ENCODE measurements at regions not wholly inside any gene's neighbourhood (a gene's known extent, or its start where the extent isn't known, plus 50 kb on each side); places are given as distances from the start of the nearest gene placed in this dataset.

DNA sequence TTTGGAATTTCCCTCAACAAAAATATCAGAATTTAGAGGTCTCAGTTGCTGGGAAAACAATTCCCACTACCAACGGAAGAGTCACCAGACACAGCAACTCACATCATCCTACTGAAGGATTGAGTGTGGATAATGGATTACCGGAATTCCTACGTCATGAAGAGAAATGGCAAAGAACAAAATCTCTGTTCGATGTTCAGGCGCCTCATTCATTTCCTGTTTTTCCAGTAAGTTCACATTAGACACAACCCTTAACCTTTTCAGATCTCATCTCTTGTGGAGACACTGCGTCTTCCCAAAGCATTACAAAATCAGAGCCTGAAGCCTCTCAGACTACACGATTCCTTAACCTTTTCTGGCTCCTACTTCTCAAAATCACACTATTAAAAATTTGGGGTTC lies 58.5 kb upstream of the CPEB2 start:
- TF ChIP-seq, protein P1, sequence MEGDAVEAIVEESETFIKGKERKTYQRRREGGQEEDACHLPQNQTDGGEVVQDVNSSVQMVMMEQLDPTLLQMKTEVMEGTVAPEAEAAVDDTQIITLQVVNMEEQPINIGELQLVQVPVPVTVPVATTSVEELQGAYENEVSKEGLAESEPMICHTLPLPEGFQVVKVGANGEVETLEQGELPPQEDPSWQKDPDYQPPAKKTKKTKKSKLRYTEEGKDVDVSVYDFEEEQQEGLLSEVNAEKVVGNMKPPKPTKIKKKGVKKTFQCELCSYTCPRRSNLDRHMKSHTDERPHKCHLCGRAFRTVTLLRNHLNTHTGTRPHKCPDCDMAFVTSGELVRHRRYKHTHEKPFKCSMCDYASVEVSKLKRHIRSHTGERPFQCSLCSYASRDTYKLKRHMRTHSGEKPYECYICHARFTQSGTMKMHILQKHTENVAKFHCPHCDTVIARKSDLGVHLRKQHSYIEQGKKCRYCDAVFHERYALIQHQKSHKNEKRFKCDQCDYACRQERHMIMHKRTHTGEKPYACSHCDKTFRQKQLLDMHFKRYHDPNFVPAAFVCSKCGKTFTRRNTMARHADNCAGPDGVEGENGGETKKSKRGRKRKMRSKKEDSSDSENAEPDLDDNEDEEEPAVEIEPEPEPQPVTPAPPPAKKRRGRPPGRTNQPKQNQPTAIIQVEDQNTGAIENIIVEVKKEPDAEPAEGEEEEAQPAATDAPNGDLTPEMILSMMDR (IDR thresholded peaks at IDR 0.05; ENCODE audit: low read depth, low read length, poor library complexity, severe bottlenecking) = no peak
- TF ChIP-seq EZH2phosphoT487 (IDR thresholded peaks at IDR 0.05; ENCODE audit: borderline replicate concordance, low read length) = no peak

Data from DOHH2 (cell line).